ENCODE measurements at regions not wholly inside any gene's neighbourhood (a gene's known extent, or its start where the extent isn't known, plus 50 kb on each side); places are given as distances from the start of the nearest gene placed in this dataset.

- Histone ChIP-seq H3K36me3 (no peaks in the 10 kb centered on the region), H3K27ac (no peak overlapping the region), H3K4me1 (ENCODE audit: low read depth) (peaks cover 9% of the 10 kb centered on the region), H3K27me3 (no peaks in the 10 kb centered on the region), H3K9me3 (ENCODE audit: low read depth) (no peaks in the 10 kb centered on the region), H3K4me3 (no peak overlapping the region)
- no peak for DNase-seq (ENCODE audit: low read depth in 1 of 2, low spot score in 1 of 2)
- TF ChIP-seq, protein P1, sequence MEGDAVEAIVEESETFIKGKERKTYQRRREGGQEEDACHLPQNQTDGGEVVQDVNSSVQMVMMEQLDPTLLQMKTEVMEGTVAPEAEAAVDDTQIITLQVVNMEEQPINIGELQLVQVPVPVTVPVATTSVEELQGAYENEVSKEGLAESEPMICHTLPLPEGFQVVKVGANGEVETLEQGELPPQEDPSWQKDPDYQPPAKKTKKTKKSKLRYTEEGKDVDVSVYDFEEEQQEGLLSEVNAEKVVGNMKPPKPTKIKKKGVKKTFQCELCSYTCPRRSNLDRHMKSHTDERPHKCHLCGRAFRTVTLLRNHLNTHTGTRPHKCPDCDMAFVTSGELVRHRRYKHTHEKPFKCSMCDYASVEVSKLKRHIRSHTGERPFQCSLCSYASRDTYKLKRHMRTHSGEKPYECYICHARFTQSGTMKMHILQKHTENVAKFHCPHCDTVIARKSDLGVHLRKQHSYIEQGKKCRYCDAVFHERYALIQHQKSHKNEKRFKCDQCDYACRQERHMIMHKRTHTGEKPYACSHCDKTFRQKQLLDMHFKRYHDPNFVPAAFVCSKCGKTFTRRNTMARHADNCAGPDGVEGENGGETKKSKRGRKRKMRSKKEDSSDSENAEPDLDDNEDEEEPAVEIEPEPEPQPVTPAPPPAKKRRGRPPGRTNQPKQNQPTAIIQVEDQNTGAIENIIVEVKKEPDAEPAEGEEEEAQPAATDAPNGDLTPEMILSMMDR (IDR thresholded peaks at IDR 0.05; ENCODE audit: low read depth, low read length), result no peak
Observed at GRCh38 chr3:17806201-17806600, 63.8 kb upstream of the TBC1D5 start.

- no peak overlapping the region for H3K27ac ChIP-seq
- no peak overlapping the region for H3K4me3 ChIP-seq
- H3K36me3 ChIP-seq, result no peaks in the 10 kb centered on the region
- no peak for DNase-seq (ENCODE audit: low read depth in 1 of 2, low spot score in 1 of 2)
- TF ChIP-seq, protein P1 (IDR thresholded peaks at IDR 0.05; ENCODE audit: low read depth, low read length), result no peak
- H3K4me1 ChIP-seq (ENCODE audit: low read depth), result peaks cover 9% of the 10 kb centered on the region
- H3K9me3 ChIP-seq (ENCODE audit: low read depth), result no peaks in the 10 kb centered on the region
- H3K27me3 ChIP-seq, result no peaks in the 10 kb centered on the region
Observed at GRCh38 chr3:17805461-17805940, 63.1 kb upstream of the TBC1D5 start.

GRCh38 chr3:17802950-17803349 lies 60.5 kb upstream of the TBC1D5 start:
- H3K36me3 ChIP-seq, result no peaks in the 10 kb centered on the region
- no peaks in the 10 kb centered on the region for H3K9me3 ChIP-seq (ENCODE audit: low read depth)
- no peaks in the 10 kb centered on the region for H3K4me1 ChIP-seq (ENCODE audit: low read depth)
- DNase-seq (ENCODE audit: low read depth in 1 of 2, low spot score in 1 of 2), result no peak
- TF ChIP-seq, protein P1 (IDR thresholded peaks at IDR 0.05; ENCODE audit: low read depth, low read length), result no peak
- H3K27ac ChIP-seq, result no peak overlapping the region
- no peaks in the 10 kb centered on the region for H3K27me3 ChIP-seq
- H3K4me3 ChIP-seq, result no peak overlapping the region

GRCh38 chr3:17801131-17801530 lies 58.7 kb upstream of the TBC1D5 start:
- DNase-seq (ENCODE audit: low read depth in 1 of 2, low spot score in 1 of 2), result no peak
- Histone ChIP-seq H3K27me3 (no peaks in the 10 kb centered on the region), H3K27ac (no peak overlapping the region), H3K4me3 (no peak overlapping the region), H3K36me3 (no peaks in the 10 kb centered on the region), H3K4me1 (ENCODE audit: low read depth) (no peaks in the 10 kb centered on the region), H3K9me3 (ENCODE audit: low read depth) (no peaks in the 10 kb centered on the region)
- TF ChIP-seq, protein P1 (IDR thresholded peaks at IDR 0.05; ENCODE audit: low read depth, low read length), result no peak

- Histone ChIP-seq H3K9me3 (ENCODE audit: low read depth) (no peaks in the 10 kb centered on the region), H3K27ac (no peak overlapping the region), H3K36me3 (no peaks in the 10 kb centered on the region), H3K4me3 (no peak overlapping the region), H3K27me3 (no peaks in the 10 kb centered on the region), H3K4me1 (ENCODE audit: low read depth) (no peaks in the 10 kb centered on the region)
- no peak for DNase-seq (ENCODE audit: low read depth in 1 of 2, low spot score in 1 of 2)
- TF ChIP-seq, protein P1 (IDR thresholded peaks at IDR 0.05; ENCODE audit: low read depth, low read length), result no peak
Observed at GRCh38 chr3:17800232-17800631, 57.8 kb upstream of the TBC1D5 start.

DNA sequence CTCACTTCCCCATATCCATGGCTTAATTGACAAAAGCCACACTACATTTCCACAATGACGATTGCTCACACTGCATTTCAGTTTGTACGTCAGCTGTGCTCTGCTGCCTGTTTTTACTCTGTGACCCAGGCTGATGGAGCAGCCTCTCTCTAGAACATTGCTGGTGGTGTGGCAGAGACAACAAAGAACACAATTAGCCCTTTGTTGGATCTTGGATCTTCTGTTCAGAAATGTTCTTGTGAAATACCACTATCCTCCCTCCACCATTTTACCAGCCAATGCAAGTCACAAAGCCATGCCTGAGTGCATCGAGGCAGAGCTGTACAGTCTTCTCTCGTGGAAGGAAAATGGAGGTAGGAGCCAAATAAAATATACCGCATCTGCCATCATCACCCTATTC lies 56.9 kb upstream of the TBC1D5 start:
- no peak overlapping the region for H3K4me3 ChIP-seq
- TF ChIP-seq, protein P1 (IDR thresholded peaks at IDR 0.05; ENCODE audit: low read depth, low read length), result no peak
- no peak overlapping the region for H3K27ac ChIP-seq
- no peaks in the 10 kb centered on the region for H3K36me3 ChIP-seq
- no peaks in the 10 kb centered on the region for H3K4me1 ChIP-seq (ENCODE audit: low read depth)
- DNase-seq (ENCODE audit: low read depth in 1 of 2, low spot score in 1 of 2), result no peak
- no peaks in the 10 kb centered on the region for H3K27me3 ChIP-seq
- no peaks in the 10 kb centered on the region for H3K9me3 ChIP-seq (ENCODE audit: low read depth)

Measured in cardiac muscle cell (in vitro differentiated cells and primary cell).